ENCODE measurements at regions not wholly inside any gene's neighbourhood (a gene's known extent, or its start where the extent isn't known, plus 50 kb on each side); places are given as distances from the start of the nearest gene placed in this dataset.

DNA sequence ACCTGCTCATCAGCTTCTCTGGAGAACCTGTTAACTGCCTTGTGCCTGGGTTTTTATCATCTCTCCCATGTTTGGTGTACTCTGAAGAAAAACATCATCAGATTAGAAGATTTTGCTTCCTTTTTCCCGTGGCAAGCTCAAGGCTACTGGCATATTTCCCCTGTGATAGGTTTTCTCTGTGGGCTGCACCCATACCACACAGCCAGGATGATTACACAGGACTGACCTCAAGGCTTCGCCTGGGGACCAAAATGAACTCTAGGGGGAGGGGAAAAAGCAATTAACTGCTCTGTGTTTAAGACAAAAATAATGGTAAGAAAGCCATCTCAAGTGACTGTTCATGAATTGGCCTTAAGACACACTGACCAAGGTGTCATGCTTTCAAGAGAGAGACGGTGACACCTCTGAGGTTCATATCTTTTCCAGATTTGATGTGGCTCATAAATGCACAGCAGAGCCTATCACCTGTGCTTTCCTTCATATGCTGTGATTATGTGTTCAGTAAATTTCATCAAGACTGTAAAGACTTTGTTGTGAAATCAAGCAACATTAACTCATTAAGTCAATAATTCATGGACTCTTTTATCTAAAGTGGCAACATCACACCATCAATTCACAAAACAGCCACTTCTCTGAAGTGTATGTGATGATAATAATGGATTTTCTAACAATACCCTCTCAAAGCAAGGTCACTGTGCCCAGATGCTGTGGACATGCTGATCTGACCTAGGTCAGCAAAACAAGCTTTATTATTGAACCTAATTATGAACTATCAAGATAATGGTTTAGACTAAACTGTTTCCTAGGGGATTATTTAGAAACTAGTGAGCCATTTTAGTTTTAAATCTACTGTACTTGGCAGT is 427.9 kb downstream of the WDR72 start:
- 48% methylated on average over 3 of the region's 3 CpGs for WGBS (ENCODE audit: missing lambda C conversion rate)
- DNase-seq (ENCODE audit: low read depth in 1 of 2, low spot score in 1 of 2) = no peak

DNA sequence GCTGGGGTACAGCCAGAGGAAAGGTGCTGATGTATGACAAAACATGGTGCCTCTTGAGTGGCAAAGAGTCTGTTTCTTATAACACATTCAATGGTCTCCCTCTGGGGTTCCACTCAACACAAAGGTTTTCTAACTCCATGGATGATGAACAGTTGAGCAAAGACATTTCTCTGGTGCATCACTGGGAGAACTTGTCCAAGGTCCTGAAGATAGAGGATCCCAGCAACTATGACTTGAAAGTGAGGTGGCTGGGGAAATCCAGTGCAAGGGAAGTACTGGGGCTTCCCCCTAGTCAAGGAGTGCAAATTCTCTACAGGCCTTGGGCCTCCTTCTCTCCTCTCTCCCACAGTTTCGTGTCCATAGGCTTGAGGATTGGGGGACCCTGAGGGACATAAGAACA is 431.1 kb downstream of the WDR72 start:
- H3K4me1 ChIP-seq = no peaks in the 10 kb centered on the region
- WGBS (ENCODE audit: missing lambda C conversion rate) = 0% methylated on average over 1 of the region's 1 CpG
- no peak overlapping the region for H3K4me3 ChIP-seq
- no peak overlapping the region for H3K4me2 ChIP-seq
- CTCF ChIA-PET = no interaction called here
- peak; percentile 41 to 52; a peak in 4 of 6 replicates for ATAC-seq
- H3K27ac ChIP-seq = no peak overlapping the region
- DNase-seq (ENCODE audit: low read depth in 1 of 2, low spot score in 1 of 2) = peak in 1 of 2 experiments; percentile 14
- POLR2A ChIA-PET = no interaction called here
- no peak for FAIRE-seq
- TF ChIP-seq PHF8 (IDR thresholded peaks at IDR 0.05; ENCODE audit: borderline replicate concordance, low read depth) = no peak
- TF ChIP-seq KDM5A (IDR thresholded peaks at IDR 0.05) = no peak
- TF ChIP-seq, protein P1, sequence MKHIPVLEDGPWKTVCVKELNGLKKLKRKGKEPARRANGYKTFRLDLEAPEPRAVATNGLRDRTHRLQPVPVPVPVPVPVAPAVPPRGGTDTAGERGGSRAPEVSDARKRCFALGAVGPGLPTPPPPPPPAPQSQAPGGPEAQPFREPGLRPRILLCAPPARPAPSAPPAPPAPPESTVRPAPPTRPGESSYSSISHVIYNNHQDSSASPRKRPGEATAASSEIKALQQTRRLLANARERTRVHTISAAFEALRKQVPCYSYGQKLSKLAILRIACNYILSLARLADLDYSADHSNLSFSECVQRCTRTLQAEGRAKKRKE (CRISPR knock-in tag; IDR thresholded peaks at IDR 0.05; ENCODE audit: low read depth) = no peak
- no peak for TF ChIP-seq ZFP36 (IDR thresholded peaks at IDR 0.05; ENCODE audit: borderline replicate concordance, partially characterized antibody)
- TF ChIP-seq, protein P2, sequence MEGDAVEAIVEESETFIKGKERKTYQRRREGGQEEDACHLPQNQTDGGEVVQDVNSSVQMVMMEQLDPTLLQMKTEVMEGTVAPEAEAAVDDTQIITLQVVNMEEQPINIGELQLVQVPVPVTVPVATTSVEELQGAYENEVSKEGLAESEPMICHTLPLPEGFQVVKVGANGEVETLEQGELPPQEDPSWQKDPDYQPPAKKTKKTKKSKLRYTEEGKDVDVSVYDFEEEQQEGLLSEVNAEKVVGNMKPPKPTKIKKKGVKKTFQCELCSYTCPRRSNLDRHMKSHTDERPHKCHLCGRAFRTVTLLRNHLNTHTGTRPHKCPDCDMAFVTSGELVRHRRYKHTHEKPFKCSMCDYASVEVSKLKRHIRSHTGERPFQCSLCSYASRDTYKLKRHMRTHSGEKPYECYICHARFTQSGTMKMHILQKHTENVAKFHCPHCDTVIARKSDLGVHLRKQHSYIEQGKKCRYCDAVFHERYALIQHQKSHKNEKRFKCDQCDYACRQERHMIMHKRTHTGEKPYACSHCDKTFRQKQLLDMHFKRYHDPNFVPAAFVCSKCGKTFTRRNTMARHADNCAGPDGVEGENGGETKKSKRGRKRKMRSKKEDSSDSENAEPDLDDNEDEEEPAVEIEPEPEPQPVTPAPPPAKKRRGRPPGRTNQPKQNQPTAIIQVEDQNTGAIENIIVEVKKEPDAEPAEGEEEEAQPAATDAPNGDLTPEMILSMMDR (IDR thresholded peaks at IDR 0.05) = no peak
- TF ChIP-seq NR3C1 (IDR thresholded peaks at IDR 0.05) = no peak
- no peak for TF ChIP-seq NFE2L2 (conservative IDR thresholded peaks at IDR 0.05; ENCODE audit: low read length)
- TF ChIP-seq EHMT2 (IDR thresholded peaks at IDR 0.05; ENCODE audit: low read depth) = peak; percentile 63; the same call in 1 of the 2 replicates
- no peak for TF ChIP-seq HOXA7 (CRISPR knock-in tag; IDR thresholded peaks at IDR 0.05)
- TF ChIP-seq PBX3 (IDR thresholded peaks at IDR 0.05) = no peak
- TF ChIP-seq FOSB (CRISPR knock-in tag; IDR thresholded peaks at IDR 0.05) = no peak
- TF ChIP-seq MAX (IDR thresholded peaks at IDR 0.05) = no peak
- TF ChIP-seq RAD21 (conservative IDR thresholded peaks at IDR 0.05 in 1 of 2, IDR thresholded peaks at IDR 0.05 in 1 of 2) = no peak
- TF ChIP-seq, protein P3, sequence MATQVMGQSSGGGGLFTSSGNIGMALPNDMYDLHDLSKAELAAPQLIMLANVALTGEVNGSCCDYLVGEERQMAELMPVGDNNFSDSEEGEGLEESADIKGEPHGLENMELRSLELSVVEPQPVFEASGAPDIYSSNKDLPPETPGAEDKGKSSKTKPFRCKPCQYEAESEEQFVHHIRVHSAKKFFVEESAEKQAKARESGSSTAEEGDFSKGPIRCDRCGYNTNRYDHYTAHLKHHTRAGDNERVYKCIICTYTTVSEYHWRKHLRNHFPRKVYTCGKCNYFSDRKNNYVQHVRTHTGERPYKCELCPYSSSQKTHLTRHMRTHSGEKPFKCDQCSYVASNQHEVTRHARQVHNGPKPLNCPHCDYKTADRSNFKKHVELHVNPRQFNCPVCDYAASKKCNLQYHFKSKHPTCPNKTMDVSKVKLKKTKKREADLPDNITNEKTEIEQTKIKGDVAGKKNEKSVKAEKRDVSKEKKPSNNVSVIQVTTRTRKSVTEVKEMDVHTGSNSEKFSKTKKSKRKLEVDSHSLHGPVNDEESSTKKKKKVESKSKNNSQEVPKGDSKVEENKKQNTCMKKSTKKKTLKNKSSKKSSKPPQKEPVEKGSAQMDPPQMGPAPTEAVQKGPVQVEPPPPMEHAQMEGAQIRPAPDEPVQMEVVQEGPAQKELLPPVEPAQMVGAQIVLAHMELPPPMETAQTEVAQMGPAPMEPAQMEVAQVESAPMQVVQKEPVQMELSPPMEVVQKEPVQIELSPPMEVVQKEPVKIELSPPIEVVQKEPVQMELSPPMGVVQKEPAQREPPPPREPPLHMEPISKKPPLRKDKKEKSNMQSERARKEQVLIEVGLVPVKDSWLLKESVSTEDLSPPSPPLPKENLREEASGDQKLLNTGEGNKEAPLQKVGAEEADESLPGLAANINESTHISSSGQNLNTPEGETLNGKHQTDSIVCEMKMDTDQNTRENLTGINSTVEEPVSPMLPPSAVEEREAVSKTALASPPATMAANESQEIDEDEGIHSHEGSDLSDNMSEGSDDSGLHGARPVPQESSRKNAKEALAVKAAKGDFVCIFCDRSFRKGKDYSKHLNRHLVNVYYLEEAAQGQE (IDR thresholded peaks at IDR 0.05) = peak; percentile 88
- H3K9me3 ChIP-seq = no peaks in the 10 kb centered on the region

More for the DNA sequence above, 427.9 kb downstream of the WDR72 start:
- ATAC-seq (no peak), FAIRE-seq (peak; percentile 74)
- no peak overlapping the region for H3K4me3 ChIP-seq
- H3K27ac ChIP-seq = no peak overlapping the region
- ChIA-PET POLR2A (no interaction called here), CTCF (no interaction called here)
- H3K4me2 ChIP-seq = no peak overlapping the region
- TF ChIP-seq BHLHE40 (IDR thresholded peaks at IDR 0.05; ENCODE audit: low read depth, low read length) (no peak), PBX3 (IDR thresholded peaks at IDR 0.05) (no peak), CBX2 (IDR thresholded peaks at IDR 0.05; ENCODE audit: borderline replicate concordance, low read depth) (no peak), NFE2L2 (conservative IDR thresholded peaks at IDR 0.05; ENCODE audit: low read length) (no peak), KDM5A (IDR thresholded peaks at IDR 0.05) (no peak), POLR2A (IDR thresholded peaks at IDR 0.05; ENCODE audit: low read length) (no peak), HOXB5 (CRISPR knock-in tag; IDR thresholded peaks at IDR 0.05) (no peak), MAFK (IDR thresholded peaks at IDR 0.05; ENCODE audit: partially characterized antibody) (no peak)
- TF ChIP-seq, protein P4, sequence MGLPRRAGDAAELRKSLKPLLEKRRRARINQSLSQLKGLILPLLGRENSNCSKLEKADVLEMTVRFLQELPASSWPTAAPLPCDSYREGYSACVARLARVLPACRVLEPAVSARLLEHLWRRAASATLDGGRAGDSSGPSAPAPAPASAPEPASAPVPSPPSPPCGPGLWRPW (IDR thresholded peaks at IDR 0.05) = no peak
- H3K9me3 ChIP-seq = no peaks in the 10 kb centered on the region
- H3K4me1 ChIP-seq = no peaks in the 10 kb centered on the region
